Pancreas (tissue), 10 donors: ENCODE measurements at regions not wholly inside any gene's neighbourhood (a gene's known extent, or its start where the extent isn't known, plus 50 kb on each side); places are given as distances from the start of the nearest gene placed in this dataset.

Experiments
- ATAC-seq, 4 donors: fragments of 200-7000 bp; cut with Tn5 transposase; one replicate each; pipeline versions ENCODE4 v1.8.0 to v1.9.1; 2020; ENCODE audit warnings: mild to moderate bottlenecking in 4 of 4, moderate library complexity in 4 of 4
- DNase-seq, 6 donors: peaks; one replicate each; pipeline ENCODE4 v3.0.0-alpha.2; 2020
- FAIRE-seq: peaks from 2 replicates; lab custom pipeline; 2012; peaks lifted over from hg19 to GRCh38; lab: Jason Lieb, UNC
- H3K27ac ChIP-seq, 4 donors: fragments of 200-600 bp; sonication (generic); 1 replicate in 3 of 4; 2 replicates in 1 of 4; pipeline versions ENCODE4 v1.5.0 to v1.8.0; 2020
- H3K27me3 ChIP-seq, 4 donors: fragments of 200-600 bp; one replicate each; pipeline ENCODE4 v1.8.0; 2021
- H3K36me3 ChIP-seq, 3 donors: fragments of 200-600 bp; sonication (generic) in 1 of 3; one replicate each; pipeline versions ENCODE4 v1.5.0 to v1.8.0; 2020 to 2021
- H3K4me1 ChIP-seq, 3 donors: fragments of 200-600 bp; one replicate each; pipeline ENCODE4 v1.8.0; 2021
- H3K4me3 ChIP-seq, 4 donors: fragments of 200-600 bp; sonication (generic) in 2 of 4; one replicate each; pipeline versions ENCODE4 v1.5.0 to v1.8.0; 2020 to 2021
- H3K9me3 ChIP-seq, 4 donors: fragments of 200-600 bp; one replicate each; pipeline ENCODE4 v1.8.0; 2021
- CTCF ChIP-seq, 4 donors: fragments of 200-600 bp; sonication (generic) in 3 of 4; IDR thresholded peaks; one replicate each; pipeline versions ENCODE4 v1.5.0 to v1.8.0; 2021; ENCODE audit warnings: antibody characterized with exemption in 4 of 4
- WGBS, 2 donors: extraction: QIAGEN DNeasy Blood & Tissue Kit; methylation state at CpG; one replicate each; pipeline ENCODE4 v1.1.7; 2013; 5-methylcytosine and 5-hydroxymethylcytosine counted together
- intact Hi-C, 3 donors: fragments of 100-400 bp; cut with DNase I; formaldehyde crosslinking; loops; one replicate each; pipeline versions ENCODE4 v1.11.1 to v1.14.2; 2022
- donor health status: healthy with polysubstance abuse.
- donor health status: DM: no; HTN: no; CAD: no; lungs with moderate emphysema.
- donor health status: DM: no; HTN: no; CAD: no.
- donor health status: control.
- donor health status: control.
- donor health status: Bipolar disorder and iron deficiency.
- donor health status: DM: yes; HTN: yes; CAD: no.
- donor health status: DM: no; HTN: no; CAD: no.
- donor health status: DM: no; HTN: no; CAD: no.
- donor health status: DM: yes; HTN: yes; CAD: no.

- FAIRE-seq = no peak
- Histone ChIP-seq H3K36me3 (no peaks in the 10 kb centered on the region), H3K27ac (no peak overlapping the region), H3K27me3 (no peaks in the 10 kb centered on the region), H3K4me1 (peaks cover 0 to 4% (median 0%) of the 10 kb centered on the region in 3 donors), H3K9me3 (no peaks in the 10 kb centered on the region), H3K4me3 (no peak overlapping the region)
- no peak for DNase-seq
- WGBS, 2 donors = 45 to 50% methylated on average over 10 of the region's 10 CpGs
- TF ChIP-seq CTCF (IDR thresholded peaks at IDR 0.05) = no peak
- intact Hi-C loops = no loop called here
- no peak for ATAC-seq
Observed at GRCh38 chr12:126480451-126480850, 1415.2 kb downstream of the AACS start.

GRCh38 chr12:126481688-126482087, 1416.5 kb downstream of the AACS start:
- TF ChIP-seq CTCF (IDR thresholded peaks at IDR 0.05) = no peak
- intact Hi-C loops = no loop called here
- ATAC-seq (no peak), FAIRE-seq (no peak), DNase-seq (no peak)
- 92 to 93% methylated on average over 6 of the region's 6 CpGs for WGBS, 2 donors
- Histone ChIP-seq H3K9me3 (no peaks in the 10 kb centered on the region), H3K36me3 (no peaks in the 10 kb centered on the region), H3K27ac (no peak overlapping the region), H3K27me3 (no peaks in the 10 kb centered on the region), H3K4me1 (peaks cover 0 to 4% (median 0%) of the 10 kb centered on the region in 3 donors), H3K4me3 (no peak overlapping the region)

- no peak for ATAC-seq
- no peaks in the 10 kb centered on the region for H3K27me3 ChIP-seq
- no peak for TF ChIP-seq CTCF (IDR thresholded peaks at IDR 0.05)
- H3K36me3 ChIP-seq = no peaks in the 10 kb centered on the region
- WGBS, 2 donors = 86 to 100% methylated on average over 1 to 2 of the region's 2 CpGs
- no peak for FAIRE-seq
- intact Hi-C loops = no loop called here
- H3K27ac ChIP-seq = no peak overlapping the region
- H3K9me3 ChIP-seq = no peaks in the 10 kb centered on the region
- H3K4me1 ChIP-seq = peaks cover 0 to 4% (median 0%) of the 10 kb centered on the region in 3 donors
- no peak overlapping the region for H3K4me3 ChIP-seq
- DNase-seq = no peak
Observed at GRCh38 chr12:126482238-126482889, 1417.1 kb downstream of the AACS start.

GRCh38 chr12:126483145-126484068, 1418.2 kb downstream of the AACS start:
- H3K27ac ChIP-seq = peak overlapping the region in 2 of 4 donors; percentile 4 to 5
- DNase-seq (no peak), ATAC-seq (peak in 3 of 4 donors; percentile 62 to 82 (median 78)), FAIRE-seq (no peak)
- H3K4me1 ChIP-seq = peaks cover 0 to 4% (median 0%) of the 10 kb centered on the region in 3 donors
- H3K27me3 ChIP-seq = no peaks in the 10 kb centered on the region
- intact Hi-C loops = no loop called here
- H3K9me3 ChIP-seq = no peaks in the 10 kb centered on the region
- TF ChIP-seq CTCF (IDR thresholded peaks at IDR 0.05) = no peak
- H3K36me3 ChIP-seq = no peaks in the 10 kb centered on the region
- no peak overlapping the region for H3K4me3 ChIP-seq
- 84 to 85% methylated on average over 17 of the region's 17 CpGs for WGBS, 2 donors
